HCT116 (cell line): ENCODE measurements at regions not wholly inside any gene's neighbourhood (a gene's known extent, or its start where the extent isn't known, plus 50 kb on each side); places are given as distances from the start of the nearest gene placed in this dataset.

ENCODE experiments used
- ATAC-seq: fragments of 200-7000 bp; cut with Tn5 transposase; 2 replicates; pipeline ENCODE4 v1.9.1; 2020; ENCODE audit warnings: mild to moderate bottlenecking, moderate library complexity
- BruUV-seq: library from RNA; stranded (reverse); fragments of 400-500 nt; replicated peaks from 2 replicates; lab custom pipeline; 2021; lab: Mats Ljungman, UMichigan
- CTCF ChIA-PET: fragments of 300-600 bp; sonication (Branson Sonifier 250); formaldehyde crosslinking; loops from one replicate; lab custom pipeline; 2021; ENCODE audit warnings: antibody characterized with exemption; lab: Charles Lee
- POLR2A ChIA-PET: fragments of 300-600, 350-600 bp; sonication (Branson Sonifier 250); formaldehyde crosslinking; loops from one replicate; lab custom pipeline; 2021; ENCODE audit warnings: antibody characterized with exemption; lab: Charles Lee
- RAD21 ChIA-PET, 2 experiments: fragments of 300-600 bp; sonication (Branson Sonifier 250); formaldehyde crosslinking; loops; one replicate each; lab custom pipeline; 2023; ENCODE audit warnings: low total read pairs in 2 of 2; ENCODE audit not compliant: uncharacterized antibody in 2 of 2, unreplicated experiment in 2 of 2, low non-redundant PET in 1 of 2; lab: Charles Lee
- DNase-seq: peaks from one replicate; pipeline ENCODE4 v3.0.0-alpha.2; 2010; ENCODE audit warnings: low read depth, low spot score
- H2AFZ ChIP-seq: fragments of 200-600 bp; shearing (Covaris generic), sonication (generic); 2 replicates; pipeline ENCODE4 v1.6.1; 2017; ENCODE audit warnings: low read depth, mixed run types, mixed read lengths, antibody characterized with exemption, low read length; ENCODE audit not compliant: poor library complexity, severe bottlenecking
- H3K27ac ChIP-seq: 2 replicates; pipeline ENCODE4 v1.5.1; 2012; ENCODE audit warnings: low read depth, low read length
- H3K27me3 ChIP-seq: fragments of 200-600 bp; sonication (generic); 2 replicates; pipeline ENCODE4 v1.6.1; 2016; ENCODE audit warnings: mixed run types, low read length, mixed read lengths; ENCODE audit not compliant: insufficient read depth
- H3K36me3 ChIP-seq, 2 experiments: fragments of 200-500 bp in 1 of 2; fragments of 200-600 bp in 1 of 2; sonication (Bioruptor generic) in 1 of 2; sonication (generic) in 1 of 2; 2 replicates each; pipeline versions ENCODE4 v1.5.1 to v1.6.1; 2014 to 2016; ENCODE audit warnings: low read length in 2 of 2, inconsistent platforms in 1 of 2, mixed read lengths in 1 of 2, mixed run types in 1 of 2; ENCODE audit not compliant: insufficient read depth in 2 of 2, control insufficient read depth in 1 of 2
- H3K4me1 ChIP-seq, 2 experiments: fragments of 200-600 bp in 1 of 2; sonication (generic) in 1 of 2; 2 replicates each; pipeline versions ENCODE4 v1.5.1 to v1.6.1; 2012 to 2017; ENCODE audit warnings: low read length in 2 of 2, inconsistent platforms in 1 of 2, mild to moderate bottlenecking in 1 of 2, mixed read lengths in 1 of 2, mixed run types in 1 of 2, moderate library complexity in 1 of 2; ENCODE audit not compliant: insufficient read depth in 2 of 2, control insufficient read depth in 1 of 2
- H3K4me2 ChIP-seq: fragments of 200-600 bp; sonication (generic); 2 replicates; pipeline ENCODE4 v1.6.1; 2017; ENCODE audit warnings: mixed run types, low read length, mixed read lengths
- H3K4me3 ChIP-seq, 2 experiments: fragments of 200-600 bp in 1 of 2; sonication (generic) in 1 of 2; replicated peaks in 1 of 2; 2 replicates each; pipeline ENCODE4 v1.5.1; 2011 to 2016; ENCODE audit warnings: low read length in 2 of 2, control low read depth in 1 of 2, low read depth in 1 of 2, mild to moderate bottlenecking in 1 of 2, mixed read lengths in 1 of 2, mixed run types in 1 of 2
- H3K79me2 ChIP-seq: fragments of 200-600 bp; sonication (generic); 2 replicates; pipeline ENCODE4 v1.6.1; 2017; ENCODE audit warnings: mild to moderate bottlenecking, mixed run types, low read length, moderate library complexity, mixed read lengths; ENCODE audit not compliant: insufficient read depth
- H3K9ac ChIP-seq: fragments of 200-600 bp; sonication (generic); 2 replicates; pipeline ENCODE4 v1.6.1; 2016; ENCODE audit warnings: low read length, mixed read lengths
- H3K9me2 ChIP-seq: fragments of 200-600 bp; sonication (generic), shearing (Covaris generic); 2 replicates; pipeline ENCODE4 v1.6.1; 2017; ENCODE audit warnings: mixed run types, mild to moderate bottlenecking, moderate library complexity; ENCODE audit not compliant: insufficient read depth
- H3K9me3 ChIP-seq, 2 experiments: fragments of 200-500 bp in 1 of 2; fragments of 200-600 bp in 1 of 2; sonication (Bioruptor generic) in 1 of 2; sonication (generic) in 1 of 2; 2 replicates each; pipeline ENCODE4 v1.6.1; 2014 to 2017; ENCODE audit warnings: low read length in 2 of 2, mixed read lengths in 2 of 2, inconsistent platforms in 1 of 2, low read depth in 1 of 2, mild to moderate bottlenecking in 1 of 2, mixed run types in 1 of 2, moderate library complexity in 1 of 2; ENCODE audit not compliant: control insufficient read depth in 1 of 2, insufficient read depth in 1 of 2
- H4K20me1 ChIP-seq: fragments of 200-600 bp; sonication (generic), shearing (Covaris generic); 2 replicates; pipeline ENCODE4 v1.6.1; 2017; ENCODE audit warnings: mixed run types, mild to moderate bottlenecking, moderate library complexity; ENCODE audit not compliant: insufficient read depth
- CBX3 ChIP-seq: IDR thresholded peaks from 2 replicates; pipeline ENCODE4 v1.6.1; 2012; ENCODE audit warnings: low read depth
- EGR1 ChIP-seq: IDR thresholded peaks from 2 replicates; pipeline ENCODE4 v1.6.1; 2012; ENCODE audit warnings: low read depth
- ELF1 ChIP-seq: IDR thresholded peaks from 2 replicates; pipeline ENCODE4 v1.6.1; 2012; ENCODE audit warnings: low read depth, borderline replicate concordance
- FOSL1 ChIP-seq: IDR thresholded peaks from 2 replicates; pipeline ENCODE4 v1.6.1; 2012; ENCODE audit warnings: low read depth
- JUND ChIP-seq: IDR thresholded peaks from 2 replicates; pipeline ENCODE4 v1.6.1; 2012
- POLR2A ChIP-seq: IDR thresholded peaks from 2 replicates; pipeline ENCODE4 v1.7.0; 2011; ENCODE audit warnings: borderline replicate concordance; ENCODE audit not compliant: insufficient read depth, insufficient read length; ENCODE audit errors: extremely low read depth
- POLR2AphosphoS5 ChIP-seq: IDR thresholded peaks from 2 replicates; pipeline ENCODE4 v1.6.1; 2011; ENCODE audit warnings: mild to moderate bottlenecking, low read depth, low read length, moderate library complexity
- SIN3A ChIP-seq: IDR thresholded peaks from 2 replicates; pipeline ENCODE4 v1.6.1; 2012; ENCODE audit warnings: low read depth
- SRF ChIP-seq: IDR thresholded peaks from 2 replicates; pipeline ENCODE4 v1.6.1; 2012; ENCODE audit warnings: low read depth
- TCF7L2 ChIP-seq: IDR thresholded peaks from 2 replicates; pipeline ENCODE4 v1.7.0; 2011; ENCODE audit warnings: borderline replicate concordance, inconsistent platforms; ENCODE audit not compliant: insufficient read depth, insufficient read length; ENCODE audit errors: extremely low read depth
- YY1 ChIP-seq: IDR thresholded peaks from 2 replicates; pipeline ENCODE4 v1.6.1; 2011; ENCODE audit warnings: low read length, low read depth, moderate library complexity, mild to moderate bottlenecking; ENCODE audit not compliant: insufficient replicate concordance; ENCODE audit errors: extremely low read depth
- intact Hi-C: fragments of 100-400 bp; cut with micrococcal nuclease; formaldehyde crosslinking; loops from 2 replicates; pipeline ENCODE4 v1.10.0; 2022
- TF ChIP-seq, protein P1 (sequence below), 3 experiments: fragments of 200-600 bp in 1 of 3; sonication (generic) in 1 of 3; IDR thresholded peaks in 2 of 3; conservative IDR thresholded peaks in 1 of 3; 2 replicates each; pipeline ENCODE4 v1.5.1; 2012 to 2017; ENCODE audit warnings: low read depth in 2 of 3, low read length in 2 of 3, antibody characterized with exemption in 1 of 3, borderline replicate concordance in 1 of 3, control low read depth in 1 of 3, mild to moderate bottlenecking in 1 of 3, mixed read lengths in 1 of 3, mixed run types in 1 of 3, moderate library complexity in 1 of 3; ENCODE audit not compliant: insufficient read depth in 1 of 3
- TF ChIP-seq, protein P2 (sequence below): IDR thresholded peaks from 2 replicates; pipeline ENCODE4 v1.6.1; 2012; ENCODE audit warnings: low read depth

DNA sequence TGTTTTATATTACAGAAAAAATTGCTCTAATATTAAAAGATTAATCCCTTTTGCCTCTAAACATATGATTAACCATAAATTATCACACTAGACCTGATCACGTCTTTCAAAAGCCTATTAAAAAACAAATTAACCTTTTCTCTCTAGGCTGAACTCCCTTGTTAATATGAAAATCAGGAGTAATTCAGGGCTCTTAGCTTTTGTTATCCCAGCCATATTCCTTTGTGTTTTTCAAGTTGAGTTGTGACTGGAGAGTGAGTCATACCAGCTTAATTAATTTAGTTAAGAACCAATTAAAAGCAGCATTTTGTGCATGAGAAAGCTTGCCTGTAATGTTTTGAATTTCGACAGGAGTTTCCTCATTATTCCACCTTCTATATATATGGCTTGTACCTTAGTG, 385.8 kb downstream of the VGLL3 start:
- Histone ChIP-seq H3K9me3 (peaks cover 3 to 4% of the 10 kb centered on the region in 2 experiments; a peak in 1 of 4 replicates), H3K4me1 (no peaks in the 10 kb centered on the region), H3K4me3 (no peak overlapping the region), H3K79me2 (no peaks in the 10 kb centered on the region), H3K36me3 (no peaks in the 10 kb centered on the region), H4K20me1 (no peaks in the 10 kb centered on the region), H2AFZ (no peak overlapping the region), H3K4me2 (no peak overlapping the region), H3K27ac (no peak overlapping the region), H3K9ac (no peak overlapping the region), H3K9me2 (no peaks in the 10 kb centered on the region), H3K27me3 (no peaks in the 10 kb centered on the region)
- intact Hi-C loops: no loop called here
- ATAC-seq: no peak
- RAD21 ChIA-PET: no interaction called here
- no TSS peak for BruUV-seq
- DNase-seq: no peak
- CTCF ChIA-PET: no interaction called here
- POLR2A ChIA-PET: no interaction called here
- no peak for TF ChIP-seq YY1
- TF ChIP-seq EGR1: no peak
- no peak for TF ChIP-seq TCF7L2
- TF ChIP-seq SRF: no peak
- no peak for TF ChIP-seq ELF1
- no peak for TF ChIP-seq JUND
- TF ChIP-seq SIN3A: no peak
- TF ChIP-seq, protein P1, sequence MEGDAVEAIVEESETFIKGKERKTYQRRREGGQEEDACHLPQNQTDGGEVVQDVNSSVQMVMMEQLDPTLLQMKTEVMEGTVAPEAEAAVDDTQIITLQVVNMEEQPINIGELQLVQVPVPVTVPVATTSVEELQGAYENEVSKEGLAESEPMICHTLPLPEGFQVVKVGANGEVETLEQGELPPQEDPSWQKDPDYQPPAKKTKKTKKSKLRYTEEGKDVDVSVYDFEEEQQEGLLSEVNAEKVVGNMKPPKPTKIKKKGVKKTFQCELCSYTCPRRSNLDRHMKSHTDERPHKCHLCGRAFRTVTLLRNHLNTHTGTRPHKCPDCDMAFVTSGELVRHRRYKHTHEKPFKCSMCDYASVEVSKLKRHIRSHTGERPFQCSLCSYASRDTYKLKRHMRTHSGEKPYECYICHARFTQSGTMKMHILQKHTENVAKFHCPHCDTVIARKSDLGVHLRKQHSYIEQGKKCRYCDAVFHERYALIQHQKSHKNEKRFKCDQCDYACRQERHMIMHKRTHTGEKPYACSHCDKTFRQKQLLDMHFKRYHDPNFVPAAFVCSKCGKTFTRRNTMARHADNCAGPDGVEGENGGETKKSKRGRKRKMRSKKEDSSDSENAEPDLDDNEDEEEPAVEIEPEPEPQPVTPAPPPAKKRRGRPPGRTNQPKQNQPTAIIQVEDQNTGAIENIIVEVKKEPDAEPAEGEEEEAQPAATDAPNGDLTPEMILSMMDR (IDR thresholded peaks at IDR 0.05 in 2 of 3, conservative IDR thresholded peaks at IDR 0.05 in 1 of 3; ENCODE audit: borderline replicate concordance in 1 of 3, insufficient read depth in 1 of 3, low read depth in 2 of 3, low read length in 2 of 3): no peak
- TF ChIP-seq, protein P2, sequence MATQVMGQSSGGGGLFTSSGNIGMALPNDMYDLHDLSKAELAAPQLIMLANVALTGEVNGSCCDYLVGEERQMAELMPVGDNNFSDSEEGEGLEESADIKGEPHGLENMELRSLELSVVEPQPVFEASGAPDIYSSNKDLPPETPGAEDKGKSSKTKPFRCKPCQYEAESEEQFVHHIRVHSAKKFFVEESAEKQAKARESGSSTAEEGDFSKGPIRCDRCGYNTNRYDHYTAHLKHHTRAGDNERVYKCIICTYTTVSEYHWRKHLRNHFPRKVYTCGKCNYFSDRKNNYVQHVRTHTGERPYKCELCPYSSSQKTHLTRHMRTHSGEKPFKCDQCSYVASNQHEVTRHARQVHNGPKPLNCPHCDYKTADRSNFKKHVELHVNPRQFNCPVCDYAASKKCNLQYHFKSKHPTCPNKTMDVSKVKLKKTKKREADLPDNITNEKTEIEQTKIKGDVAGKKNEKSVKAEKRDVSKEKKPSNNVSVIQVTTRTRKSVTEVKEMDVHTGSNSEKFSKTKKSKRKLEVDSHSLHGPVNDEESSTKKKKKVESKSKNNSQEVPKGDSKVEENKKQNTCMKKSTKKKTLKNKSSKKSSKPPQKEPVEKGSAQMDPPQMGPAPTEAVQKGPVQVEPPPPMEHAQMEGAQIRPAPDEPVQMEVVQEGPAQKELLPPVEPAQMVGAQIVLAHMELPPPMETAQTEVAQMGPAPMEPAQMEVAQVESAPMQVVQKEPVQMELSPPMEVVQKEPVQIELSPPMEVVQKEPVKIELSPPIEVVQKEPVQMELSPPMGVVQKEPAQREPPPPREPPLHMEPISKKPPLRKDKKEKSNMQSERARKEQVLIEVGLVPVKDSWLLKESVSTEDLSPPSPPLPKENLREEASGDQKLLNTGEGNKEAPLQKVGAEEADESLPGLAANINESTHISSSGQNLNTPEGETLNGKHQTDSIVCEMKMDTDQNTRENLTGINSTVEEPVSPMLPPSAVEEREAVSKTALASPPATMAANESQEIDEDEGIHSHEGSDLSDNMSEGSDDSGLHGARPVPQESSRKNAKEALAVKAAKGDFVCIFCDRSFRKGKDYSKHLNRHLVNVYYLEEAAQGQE: no peak
- no peak for TF ChIP-seq POLR2AphosphoS5
- TF ChIP-seq POLR2A: no peak
- TF ChIP-seq FOSL1: no peak
- TF ChIP-seq CBX3: no peak
